Urothelium cell line (cell line): ENCODE measurements at regions not wholly inside any gene's neighbourhood (a gene's known extent, or its start where the extent isn't known, plus 50 kb on each side); places are given as distances from the start of the nearest gene placed in this dataset.

Experiments
- DNase-seq: peaks from one replicate; pipeline ENCODE4 v3.0.0; 2011; ENCODE audit warnings: low spot score, mixed read lengths
- FAIRE-seq: peaks from 2 replicates; lab custom pipeline; 2011; peaks lifted over from hg19 to GRCh38; lab: Jason Lieb, UNC

DNA sequence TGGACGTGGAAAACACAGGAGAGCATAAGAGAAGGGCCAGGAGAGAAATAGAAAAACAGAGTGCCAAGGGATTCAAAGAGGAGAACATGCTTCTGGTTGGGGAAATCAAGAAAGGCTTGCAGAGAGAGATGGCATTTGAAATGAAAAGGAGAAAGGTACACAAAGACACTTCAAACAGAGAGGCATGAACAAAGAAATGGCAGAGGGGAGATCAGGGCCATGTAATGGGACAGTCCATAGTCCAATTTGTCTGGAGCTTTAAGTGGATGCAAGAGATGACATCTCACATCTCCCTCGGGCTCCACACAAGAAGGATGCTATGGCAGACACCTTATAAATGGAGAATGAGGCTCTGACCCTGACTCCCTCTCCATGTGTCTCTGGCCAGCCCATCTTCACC, 331.1 kb downstream of the MLLT3 start:
- FAIRE-seq (no peak), DNase-seq (no peak)

DNA sequence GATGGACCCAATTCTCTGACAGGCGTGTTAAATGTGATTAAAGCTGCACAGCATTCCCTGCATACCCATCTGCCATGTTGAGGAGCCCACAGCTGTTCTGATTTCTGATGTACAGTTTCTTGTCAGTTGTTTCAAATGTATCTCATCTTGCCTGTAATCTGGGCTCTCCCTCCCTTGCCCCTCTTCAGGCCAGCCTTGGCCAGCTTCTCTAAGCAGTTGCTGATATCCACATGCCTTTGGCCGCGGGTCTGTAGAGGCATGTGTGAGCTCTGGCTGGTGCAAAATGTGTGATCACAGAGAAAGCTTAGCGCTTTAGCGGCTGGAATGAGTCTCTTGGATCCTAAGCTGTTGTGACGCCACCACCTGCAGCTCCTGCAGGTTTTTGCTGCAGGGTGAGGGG, 332.0 kb downstream of the MLLT3 start:
- no peak for FAIRE-seq
- no peak for DNase-seq

DNA sequence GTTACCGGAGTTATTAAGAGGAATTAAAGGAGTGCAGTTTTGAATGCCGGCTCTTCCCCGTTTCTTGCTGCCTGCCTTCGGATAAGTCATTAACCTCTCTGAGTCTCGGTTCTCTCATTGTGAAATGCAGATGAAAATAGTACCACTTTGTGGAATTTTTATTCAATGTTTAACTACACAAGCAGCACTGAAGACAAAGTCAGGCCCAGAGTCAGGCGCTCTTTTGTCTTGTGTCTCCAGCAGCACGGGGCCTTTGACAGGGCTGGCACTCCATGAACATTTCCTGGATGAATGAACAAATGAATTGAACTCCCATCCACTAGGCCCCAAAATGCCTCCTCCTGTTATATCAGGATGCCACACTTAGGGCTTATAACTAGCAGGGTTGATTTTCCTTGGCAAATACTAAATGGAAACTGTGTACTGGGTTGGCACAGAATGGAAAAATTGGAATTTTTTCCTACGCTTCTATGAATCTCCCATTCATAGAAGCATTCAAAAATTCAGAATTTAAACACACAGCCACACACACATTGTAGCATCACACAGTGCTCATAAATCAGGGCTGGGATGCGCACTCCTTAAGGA, 332.8 kb downstream of the MLLT3 start:
- no peak for FAIRE-seq

DNA sequence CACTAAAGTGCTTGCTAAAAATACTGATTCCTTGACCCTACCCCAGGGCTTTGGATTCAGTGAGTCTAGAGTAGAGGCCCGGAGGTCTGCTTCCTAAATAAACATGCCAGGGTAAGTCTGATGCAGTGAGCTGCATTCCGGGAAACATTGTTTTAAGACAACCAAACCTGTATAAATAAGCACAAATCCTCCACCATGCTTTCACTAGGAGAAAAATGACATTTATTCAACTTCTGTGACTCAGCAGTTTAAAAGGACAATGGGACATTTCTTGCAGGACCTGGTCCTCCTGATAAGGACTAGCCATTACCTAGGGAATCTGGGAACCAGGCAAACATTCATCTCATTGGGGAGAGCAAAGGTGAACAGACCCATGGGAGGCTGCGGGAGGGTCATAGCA, 335.3 kb downstream of the MLLT3 start:
- DNase-seq: no peak
- no peak for FAIRE-seq

More for the DNA sequence above, 332.8 kb downstream of the MLLT3 start:
- DNase-seq: no peak

DNA sequence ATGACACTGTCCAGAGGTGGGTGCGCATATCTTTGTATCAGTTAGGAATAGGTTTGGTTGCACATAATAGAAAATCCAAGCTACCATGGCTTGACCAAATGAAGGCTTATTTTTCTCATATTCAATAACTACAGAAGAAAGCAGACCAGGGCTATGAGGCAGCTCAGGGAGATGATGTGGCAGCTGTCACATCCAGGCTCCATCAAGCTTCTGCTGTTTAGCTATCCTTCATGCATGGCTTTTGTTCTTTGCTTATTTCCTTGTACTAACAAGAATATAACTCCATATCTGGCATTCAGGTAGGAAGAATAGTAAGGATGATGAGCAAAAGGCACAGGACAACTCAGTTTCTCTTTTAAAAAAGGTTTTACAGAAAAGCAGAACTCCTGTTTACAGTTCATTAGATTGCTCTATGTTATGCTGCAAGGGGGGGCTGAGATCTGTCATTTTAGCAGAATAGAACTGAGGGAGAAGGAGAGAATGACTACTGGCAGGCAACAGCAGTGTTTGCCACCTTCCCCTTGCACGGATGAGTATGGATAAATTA, 336.1 kb downstream of the MLLT3 start:
- no peak for DNase-seq
- FAIRE-seq: no peak

DNA sequence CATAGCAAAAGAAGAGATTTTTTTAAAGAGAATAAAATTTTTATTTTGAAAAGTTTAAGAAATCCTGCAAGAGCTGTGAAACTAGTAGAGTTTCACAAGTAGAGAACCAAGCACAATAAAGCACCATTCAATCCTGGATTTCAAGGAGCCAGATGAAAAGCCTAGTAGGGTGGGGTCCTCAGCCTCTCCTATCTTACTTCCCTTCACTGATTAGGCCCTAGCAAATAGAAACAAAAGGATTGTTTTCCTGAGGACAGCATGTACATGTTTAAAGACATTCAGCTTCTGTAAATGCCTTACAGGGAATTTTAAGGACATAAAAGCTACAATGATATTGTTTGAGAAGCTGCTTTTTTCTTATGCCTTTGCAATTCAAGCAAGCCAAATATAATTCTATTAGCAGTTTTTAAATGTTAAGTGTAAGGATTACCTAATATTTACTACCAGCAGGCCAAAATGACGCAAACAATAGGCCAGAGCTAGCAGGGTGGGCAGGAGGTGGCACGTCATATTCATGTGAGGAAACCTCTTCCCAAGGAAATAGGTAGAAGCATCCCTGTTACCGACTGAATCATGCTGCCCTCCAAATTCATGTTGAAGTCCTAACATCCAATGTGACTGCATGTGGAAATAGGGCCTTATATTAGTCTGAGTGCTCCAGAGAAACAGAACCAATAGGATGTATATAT, 337.6 kb downstream of the MLLT3 start:
- FAIRE-seq: no peak
- DNase-seq: no peak

DNA sequence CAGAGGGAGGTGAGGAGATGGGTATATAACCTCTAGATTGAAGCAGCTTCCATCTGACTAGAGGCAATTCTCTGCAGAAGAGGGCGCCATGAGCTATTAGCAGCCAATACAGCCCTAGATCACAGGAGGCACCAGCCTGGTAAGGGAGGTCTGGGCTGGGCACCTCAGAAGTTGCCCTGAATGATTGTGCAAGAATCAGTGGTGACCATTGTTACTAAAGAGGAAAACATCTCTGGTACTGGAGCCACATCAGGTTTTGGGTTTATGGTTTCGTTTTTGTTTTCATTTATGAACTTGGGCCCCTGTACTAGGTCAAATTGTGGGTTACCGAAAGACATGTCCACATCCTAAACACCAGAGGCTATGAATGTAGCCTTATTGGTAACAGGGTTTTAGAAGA, 342.0 kb downstream of the MLLT3 start:
- FAIRE-seq: no peak
- DNase-seq: no peak

DNA sequence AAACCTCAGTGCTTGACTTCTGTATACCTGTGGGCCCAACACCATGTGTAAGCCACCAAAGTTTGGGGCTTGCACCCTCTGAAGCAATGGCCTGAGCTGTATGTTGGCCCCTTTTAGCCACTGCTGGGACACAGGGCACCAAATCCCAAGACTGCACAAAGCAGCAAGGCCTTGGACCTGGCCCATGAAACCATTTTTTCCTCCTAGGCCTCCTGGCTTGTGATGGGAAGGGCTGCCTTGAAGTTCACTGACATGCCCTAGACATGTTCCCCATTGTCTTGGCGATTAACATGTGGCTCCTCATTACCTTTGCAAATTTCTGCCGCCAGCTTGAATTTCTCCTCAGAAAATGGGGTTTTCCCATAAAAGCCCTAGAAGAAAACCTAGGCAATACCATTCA, 345.5 kb downstream of the MLLT3 start:
- DNase-seq: no peak
- no peak for FAIRE-seq

DNA sequence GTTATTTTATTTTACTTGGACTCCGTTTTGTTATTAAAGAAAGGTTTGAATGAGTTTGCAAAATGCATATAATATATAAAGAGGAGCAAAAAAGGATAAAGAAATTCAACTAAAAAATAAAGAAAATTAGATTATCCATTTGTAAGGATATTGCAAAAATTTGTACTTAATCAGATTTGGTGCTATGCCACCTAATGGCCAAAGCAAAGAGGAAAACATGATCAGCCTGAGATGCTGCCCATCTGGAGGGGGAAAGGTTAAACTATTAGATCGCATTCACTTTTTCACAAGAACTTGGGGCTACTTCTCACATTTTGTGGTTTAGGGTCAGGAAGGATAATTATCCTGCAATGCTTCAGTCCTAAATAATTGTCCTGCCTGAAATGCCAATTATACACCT, 350.6 kb downstream of the MLLT3 start:
- DNase-seq (no peak), FAIRE-seq (no peak)

DNA sequence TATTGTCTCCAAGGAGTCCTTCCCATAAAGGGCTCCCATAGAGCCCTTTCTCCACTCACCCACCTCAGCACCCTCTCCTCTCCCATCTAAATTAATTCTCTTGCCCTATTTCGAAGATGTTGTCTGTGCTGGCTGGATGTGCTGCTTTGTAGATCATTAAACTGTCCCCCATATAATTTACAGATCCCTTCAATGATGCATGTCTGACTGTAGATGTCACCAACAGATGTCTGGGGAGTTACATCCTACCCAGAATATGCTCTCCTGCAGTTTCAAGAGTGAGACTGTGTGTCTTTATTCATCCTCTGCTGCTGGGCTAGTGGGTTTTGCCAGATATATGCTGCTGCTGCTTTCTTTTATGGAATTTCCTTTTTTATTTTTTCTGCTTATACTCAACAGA, 351.2 kb downstream of the MLLT3 start:
- DNase-seq: no peak
- FAIRE-seq: no peak

DNA sequence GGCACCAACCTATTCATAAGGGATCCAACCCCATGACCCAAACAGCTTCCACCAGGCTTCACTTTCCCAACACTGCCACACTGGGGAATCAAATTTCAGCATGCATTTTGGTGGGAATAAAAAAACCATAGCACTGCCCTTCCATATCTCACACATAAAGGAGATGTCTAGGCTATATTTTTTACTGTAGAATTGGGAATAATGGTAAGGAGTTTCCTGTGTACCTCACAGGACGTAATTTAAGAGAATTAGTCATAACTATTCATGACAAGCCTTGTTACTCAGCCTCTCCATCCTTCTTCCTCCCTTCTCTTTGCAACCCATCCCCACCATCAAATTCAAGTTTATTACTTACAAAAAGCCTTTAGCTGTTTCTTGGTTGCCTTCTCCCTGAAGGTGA, 352.1 kb downstream of the MLLT3 start:
- no peak for FAIRE-seq
- no peak for DNase-seq

DNA sequence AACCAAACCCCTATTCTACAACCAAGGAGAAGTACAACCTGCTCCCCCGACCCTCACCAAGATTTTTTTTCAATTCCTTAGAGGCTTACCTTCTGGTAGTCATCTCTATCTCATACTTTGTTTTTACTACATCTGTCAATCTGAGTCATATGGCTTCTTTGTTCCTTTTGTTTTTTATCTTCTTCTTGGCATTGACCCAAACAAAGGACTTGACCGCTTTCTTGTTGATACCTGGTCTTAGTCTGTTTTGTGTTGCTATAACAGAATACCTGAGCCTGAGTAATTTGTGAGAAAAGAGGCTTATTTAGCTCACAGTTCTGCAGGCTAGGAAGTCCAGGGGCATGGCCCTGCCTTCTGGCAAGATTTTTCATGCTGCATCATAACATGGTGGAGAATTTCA, 352.7 kb downstream of the MLLT3 start:
- FAIRE-seq (no peak), DNase-seq (no peak)

DNA sequence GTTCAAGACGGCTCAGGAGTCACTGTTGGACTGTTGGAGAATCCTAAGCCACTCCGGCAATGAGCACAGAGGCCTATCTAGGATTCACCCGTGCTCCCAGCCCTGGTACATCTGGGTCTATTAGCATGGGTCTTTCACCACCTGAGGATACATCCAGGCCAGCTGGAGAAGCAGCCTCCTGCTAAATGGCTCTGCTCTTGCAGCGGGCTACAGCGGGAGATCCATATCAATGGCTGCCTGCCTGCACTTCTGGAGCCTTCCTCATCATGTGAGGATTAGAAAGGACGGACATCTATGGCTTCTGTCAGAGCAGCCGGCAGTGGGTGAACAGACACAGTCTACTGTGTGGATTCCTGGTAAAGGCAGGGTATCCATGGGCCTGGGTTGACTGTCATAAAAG, 357.4 kb downstream of the MLLT3 start:
- no peak for DNase-seq
- FAIRE-seq: no peak

DNA sequence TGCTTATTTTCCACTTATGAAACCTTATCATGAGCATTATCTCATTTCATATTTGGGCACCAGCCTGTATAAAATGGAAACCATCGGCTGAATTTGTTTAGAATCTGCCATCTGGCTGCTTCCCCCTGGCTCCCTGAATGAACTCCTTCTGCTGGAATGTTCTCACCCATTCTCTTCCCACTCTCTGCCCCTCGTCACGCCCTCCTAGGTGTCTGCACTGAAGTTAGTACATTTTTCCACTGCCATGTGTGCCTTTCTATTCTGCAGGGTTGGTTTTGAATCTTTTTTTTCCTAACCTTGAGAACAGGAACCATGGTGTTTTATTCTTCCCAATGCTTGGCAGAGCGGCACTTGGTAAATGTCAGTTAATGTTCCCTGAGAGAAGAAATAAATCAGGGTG, 359.7 kb downstream of the MLLT3 start:
- DNase-seq (no peak), FAIRE-seq (no peak)

DNA sequence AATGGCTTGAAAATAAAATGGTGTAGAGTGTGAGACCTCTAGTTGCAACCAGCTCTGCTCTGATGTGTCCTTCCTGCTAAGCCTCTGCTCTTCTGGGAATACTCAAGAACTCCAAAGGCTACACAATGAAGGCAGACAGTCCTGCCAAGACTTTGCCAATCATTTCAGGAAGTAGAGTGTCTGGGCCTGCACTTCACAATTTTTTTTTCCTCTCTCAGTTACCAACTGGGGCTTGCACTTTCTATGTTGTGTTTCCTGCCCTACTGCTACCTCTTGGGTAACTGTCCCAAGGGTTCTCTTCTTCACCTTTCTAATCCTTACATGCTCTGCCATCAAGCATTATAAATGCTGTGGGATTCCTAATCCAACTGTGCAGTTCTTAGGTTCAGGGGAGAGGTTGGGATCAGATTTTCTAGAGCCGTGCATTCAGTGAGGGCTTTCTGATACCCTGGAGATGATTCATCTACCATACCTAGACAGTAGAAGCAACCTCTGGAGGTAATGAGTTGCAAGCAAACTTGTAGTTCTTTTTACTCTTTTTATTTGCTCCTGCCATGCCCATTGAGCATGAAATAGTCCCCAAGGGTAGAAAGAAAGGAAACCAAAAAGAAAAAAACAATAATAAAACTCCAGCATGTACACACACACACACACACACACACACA, 365.9 kb downstream of the MLLT3 start:
- no peak for DNase-seq
- no peak for FAIRE-seq

DNA sequence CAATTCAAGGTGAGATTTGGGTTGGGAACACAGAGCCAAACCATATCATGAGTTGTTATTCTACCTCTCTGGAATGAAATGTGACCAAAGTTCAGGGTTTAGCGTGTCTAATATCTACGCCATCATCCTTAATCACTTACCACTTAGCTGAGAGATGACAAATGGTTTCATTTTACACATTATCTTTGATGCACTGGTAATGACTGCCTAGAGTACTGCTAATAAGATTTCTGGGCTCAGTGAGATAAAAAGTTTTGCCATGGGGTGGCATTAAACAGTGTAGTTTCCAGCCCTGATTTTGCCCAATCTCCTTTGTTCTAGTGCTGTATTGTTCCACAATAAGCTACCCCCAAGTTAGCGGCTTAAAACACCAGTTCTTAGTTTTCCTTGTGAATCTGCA, 367.2 kb downstream of the MLLT3 start:
- DNase-seq (no peak), FAIRE-seq (no peak)

DNA sequence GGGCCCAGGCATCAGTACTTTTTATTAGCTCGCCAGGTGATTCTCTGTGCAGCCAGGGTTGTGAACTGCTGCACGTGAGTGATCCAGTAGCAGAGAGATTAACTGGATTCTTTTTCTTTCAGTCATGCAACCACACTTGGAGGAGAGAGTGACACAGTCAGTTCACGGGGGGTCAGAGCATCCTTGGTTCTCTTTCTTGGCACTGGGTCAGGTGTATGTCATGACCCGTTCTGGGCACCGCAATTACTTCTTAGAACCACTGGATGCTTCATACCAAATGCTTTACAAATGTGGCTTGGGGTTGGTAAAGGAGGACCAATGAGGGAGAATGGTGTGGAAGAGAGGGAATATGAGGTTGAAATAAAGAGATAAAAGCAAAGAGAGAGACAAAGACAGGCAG, 368.7 kb downstream of the MLLT3 start:
- no peak for FAIRE-seq
- no peak for DNase-seq

DNA sequence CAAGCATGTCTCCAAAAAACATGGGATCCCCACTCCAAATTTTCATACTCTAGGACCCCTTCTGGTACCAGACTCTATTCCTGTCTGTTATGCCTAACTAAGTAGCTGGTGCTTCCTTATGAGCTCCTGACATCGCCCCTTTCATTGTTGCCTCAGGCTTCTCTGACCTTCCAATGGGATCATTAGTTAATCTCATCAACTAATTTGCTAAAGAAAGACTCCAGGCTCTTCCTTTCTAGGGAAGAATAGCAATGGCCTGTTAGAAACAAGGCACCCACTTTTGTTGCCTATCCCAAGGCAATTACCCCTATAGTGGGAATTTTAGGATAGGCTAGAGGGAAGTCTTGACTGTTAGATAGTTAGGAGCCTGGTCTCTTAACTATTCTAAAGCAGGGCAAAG, 369.5 kb downstream of the MLLT3 start:
- DNase-seq: no peak
- no peak for FAIRE-seq

DNA sequence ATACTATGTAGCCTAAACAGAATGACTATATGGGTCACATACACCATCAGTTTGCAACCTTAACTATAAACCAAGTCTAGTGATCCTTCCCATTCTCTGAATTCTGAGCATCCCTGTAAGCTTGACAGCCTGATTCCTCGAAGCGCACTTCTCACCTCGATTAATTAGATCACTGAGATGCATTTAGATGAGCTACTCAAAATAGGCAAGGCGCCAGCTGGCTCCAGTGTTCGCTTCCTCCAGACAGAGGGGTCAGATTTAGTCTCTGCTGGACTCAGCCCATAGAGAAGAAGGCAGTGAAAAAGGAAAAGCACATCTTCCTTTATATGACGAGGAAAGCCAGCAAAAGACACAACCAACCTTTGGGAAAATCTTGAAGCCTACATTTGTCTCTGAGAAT, 371.5 kb downstream of the MLLT3 start:
- FAIRE-seq (no peak), DNase-seq (no peak)

DNA sequence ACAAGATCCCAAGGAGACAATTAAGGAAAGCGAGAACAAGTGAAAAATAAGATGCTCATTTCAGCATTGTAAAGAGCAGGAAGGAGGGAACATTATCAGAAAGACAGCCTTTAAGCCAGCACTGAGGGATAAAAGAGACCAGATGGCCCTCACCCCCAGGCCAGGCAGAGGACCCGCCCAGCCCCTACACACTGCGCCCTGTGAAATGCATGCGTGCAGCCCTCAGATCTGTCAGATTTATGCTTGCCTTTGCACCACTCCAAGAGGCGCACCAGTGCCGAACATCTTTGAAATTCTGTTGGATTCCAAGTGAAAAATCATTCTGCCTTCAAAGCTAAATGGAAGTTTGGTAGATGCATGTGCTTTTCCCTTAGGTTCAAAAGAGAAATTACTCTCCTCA, 378.0 kb downstream of the MLLT3 start:
- FAIRE-seq (no peak), DNase-seq (no peak)

DNA sequence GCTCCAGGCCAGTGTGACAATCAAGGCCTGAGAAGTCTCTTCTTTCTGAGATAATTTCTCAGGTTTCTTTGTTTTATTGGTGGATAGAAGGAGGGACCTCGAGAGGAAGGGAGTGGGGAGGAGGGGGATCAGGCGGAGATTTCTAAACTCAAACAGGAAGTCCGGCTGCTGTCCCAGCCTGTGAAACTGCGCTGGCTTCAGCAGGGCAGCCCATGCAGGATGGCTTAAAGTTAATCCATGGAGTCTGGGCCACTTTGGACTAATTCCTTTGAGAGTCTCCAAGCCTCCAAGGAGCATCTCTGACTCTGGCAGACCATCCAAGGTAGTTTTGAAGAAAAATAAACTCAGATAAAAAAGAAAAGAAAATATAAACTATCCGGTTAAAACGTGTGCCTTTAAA, 378.5 kb downstream of the MLLT3 start:
- FAIRE-seq: no peak
- DNase-seq: no peak

DNA sequence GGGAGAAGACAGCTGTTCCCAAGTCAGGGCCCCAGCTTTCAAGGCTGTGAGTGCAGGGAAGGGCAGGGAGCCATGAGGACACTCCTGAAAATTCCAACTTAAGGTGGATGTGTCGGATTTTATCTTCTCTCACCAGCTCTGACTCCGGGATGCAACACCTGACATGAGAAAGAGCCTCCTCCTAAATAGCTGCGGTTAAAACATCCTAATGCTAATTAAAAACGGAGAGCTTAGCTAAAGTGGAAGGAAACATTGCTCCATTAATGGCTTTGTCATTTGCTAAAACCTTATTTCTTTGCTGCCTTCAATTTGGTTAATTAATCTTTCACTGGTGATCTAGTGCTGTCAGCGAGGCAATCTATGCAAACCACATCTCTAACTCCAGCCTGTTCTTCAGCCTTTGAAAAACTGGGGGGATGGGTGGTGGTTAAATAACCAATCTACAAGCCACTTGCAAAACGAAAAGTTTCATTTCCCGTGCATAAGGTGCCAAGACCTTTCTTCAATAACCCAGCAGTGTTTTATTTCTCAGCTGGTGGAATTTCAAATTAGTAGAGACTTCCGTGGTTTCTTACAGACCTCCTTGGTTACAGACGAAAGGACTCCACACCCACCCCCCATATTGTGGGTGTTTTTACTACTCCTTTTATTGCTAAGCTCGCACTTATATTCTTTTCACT, 379.6 kb downstream of the MLLT3 start:
- DNase-seq (no peak), FAIRE-seq (no peak)
